Activated CD4-positive, alpha-beta T cell treated with anti-CD3 and anti-CD28 coated beads for 36 hours (primary cell): ENCODE measurements at regions not wholly inside any gene's neighbourhood (a gene's known extent, or its start where the extent isn't known, plus 50 kb on each side); places are given as distances from the start of the nearest gene placed in this dataset.

Source experiments
- ATAC-seq: fragments of 200-7000 bp; cut with Tn5 transposase; one replicate; pipeline ENCODE4 v1.10.0; 2021; ENCODE audit warnings: mild to moderate bottlenecking, moderate library complexity
- CTCF ChIA-PET: fragments of 350-600 bp; sonication (Branson Sonifier 250); formaldehyde crosslinking; loops from one replicate; lab custom pipeline; 2021; ENCODE audit warnings: antibody characterized with exemption; lab: Charles Lee
- POLR2A ChIA-PET: fragments of 350-600 bp; sonication (Branson Sonifier 250); formaldehyde crosslinking; loops from one replicate; lab custom pipeline; 2021; ENCODE audit warnings: antibody characterized with exemption, inconsistent platforms; lab: Charles Lee
- DNase-seq: peaks from one replicate; pipeline ENCODE4 v3.0.0-alpha.2; 2020
- H3K27ac Mint-ChIP-seq: one replicate; pipeline ENCODE4 v1.8.0; 2021; ENCODE audit warnings: mixed read lengths
- H3K27me3 Mint-ChIP-seq: one replicate; pipeline ENCODE4 v1.8.0; 2021; ENCODE audit warnings: mixed read lengths
- H3K36me3 Mint-ChIP-seq: one replicate; pipeline ENCODE4 v1.8.0; 2021; ENCODE audit warnings: low read depth, mixed read lengths
- H3K4me1 Mint-ChIP-seq: one replicate; pipeline ENCODE4 v1.8.0; 2021; ENCODE audit warnings: mixed read lengths
- H3K4me3 Mint-ChIP-seq: one replicate; pipeline ENCODE4 v1.8.0; 2021; ENCODE audit warnings: mild to moderate bottlenecking, moderate library complexity, mixed read lengths
- H3K9me3 Mint-ChIP-seq: one replicate; pipeline ENCODE4 v1.8.0; 2021; ENCODE audit warnings: low read depth, mixed read lengths
- intact Hi-C, 2 experiments: fragments of 100-400 bp; cut with DNase I in 1 of 2; cut with micrococcal nuclease in 1 of 2; formaldehyde crosslinking; loops; one replicate each; pipeline versions ENCODE4 v1.14.2 to v1.15.1; 2022 to 2024; cut with DNase I, micrococcal nuclease

- intact Hi-C loops = no loop called here
- Mint-ChIP-seq H3K27me3 (no peaks in the 10 kb centered on the region), H3K9me3 (peaks cover 4% of the 10 kb centered on the region), H3K27ac (no peak overlapping the region), H3K36me3 (no peaks in the 10 kb centered on the region), H3K4me3 (no peak overlapping the region), H3K4me1 (no peaks in the 10 kb centered on the region)
- DNase-seq = no peak
- no peak for ATAC-seq
- ChIA-PET CTCF (no interaction called here), POLR2A (no interaction called here)
Observed at GRCh38 chr13:88739195-88739594, 1068.0 kb downstream of the SLITRK5 start.

DNA sequence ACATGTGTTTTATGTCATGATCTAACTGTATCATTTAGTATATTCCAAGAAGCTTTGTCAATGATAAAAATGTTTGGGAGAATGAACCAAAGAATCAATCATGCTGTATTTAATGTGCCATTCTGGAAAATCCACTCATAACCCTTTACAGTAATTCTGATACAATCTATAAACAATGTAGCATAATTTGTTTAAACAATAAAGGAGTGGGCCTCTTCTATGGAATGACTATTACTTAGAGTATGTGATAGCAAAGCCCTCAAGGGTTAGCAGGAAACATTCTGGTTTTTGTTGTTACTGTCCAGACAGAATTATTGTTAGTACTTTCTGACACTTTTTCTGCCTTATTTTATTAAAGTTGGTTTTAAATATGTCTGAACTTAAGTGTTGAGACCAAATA is 1073.1 kb downstream of the SLITRK5 start:
- no peaks in the 10 kb centered on the region for H3K4me1 Mint-ChIP-seq
- no peak for DNase-seq
- no peak for ATAC-seq
- H3K36me3 Mint-ChIP-seq = no peaks in the 10 kb centered on the region
- H3K4me3 Mint-ChIP-seq = no peak overlapping the region
- ChIA-PET POLR2A (no interaction called here), CTCF (no interaction called here)
- H3K27me3 Mint-ChIP-seq = no peaks in the 10 kb centered on the region
- H3K27ac Mint-ChIP-seq = no peak overlapping the region
- peaks cover 4% of the 10 kb centered on the region for H3K9me3 Mint-ChIP-seq
- intact Hi-C loops = no loop called here

- intact Hi-C loops = no loop called here
- POLR2A ChIA-PET = no interaction called here
- CTCF ChIA-PET = no interaction called here
- DNase-seq = no peak
- no peak for ATAC-seq
- H3K27ac Mint-ChIP-seq = no peak overlapping the region
- H3K4me1 Mint-ChIP-seq = no peaks in the 10 kb centered on the region
- H3K9me3 Mint-ChIP-seq = peaks cover 4% of the 10 kb centered on the region
- H3K4me3 Mint-ChIP-seq = no peak overlapping the region
- no peaks in the 10 kb centered on the region for H3K27me3 Mint-ChIP-seq
- H3K36me3 Mint-ChIP-seq = no peaks in the 10 kb centered on the region
Observed at GRCh38 chr13:88745011-88745410, 1073.8 kb downstream of the SLITRK5 start.

- ChIA-PET CTCF (interaction anchor here (0.6 kb wide), 1 partner anchor 111 kb away, joined by 3 read pairs; no protein-coding TSS in a partner anchor), POLR2A (no interaction called here)
- no peak for ATAC-seq
- no peak overlapping the region for H3K27ac Mint-ChIP-seq
- H3K4me3 Mint-ChIP-seq = no peak overlapping the region
- intact Hi-C loops = no loop called here
- H3K9me3 Mint-ChIP-seq = no peaks in the 10 kb centered on the region
- no peak for DNase-seq
- no peaks in the 10 kb centered on the region for H3K27me3 Mint-ChIP-seq
- H3K36me3 Mint-ChIP-seq = no peaks in the 10 kb centered on the region
- no peaks in the 10 kb centered on the region for H3K4me1 Mint-ChIP-seq
Observed at GRCh38 chr13:88752041-88752440, 1080.9 kb downstream of the SLITRK5 start.

- ChIA-PET CTCF (no interaction called here), POLR2A (no interaction called here)
- no peak overlapping the region for H3K4me3 Mint-ChIP-seq
- H3K4me1 Mint-ChIP-seq = no peaks in the 10 kb centered on the region
- no peak overlapping the region for H3K27ac Mint-ChIP-seq
- H3K9me3 Mint-ChIP-seq = peaks cover 6% of the 10 kb centered on the region
- no peak for ATAC-seq
- H3K27me3 Mint-ChIP-seq = no peaks in the 10 kb centered on the region
- DNase-seq = no peak
- H3K36me3 Mint-ChIP-seq = no peaks in the 10 kb centered on the region
- intact Hi-C loops = no loop called here
Observed at GRCh38 chr13:88754141-88754540, 1083.0 kb downstream of the SLITRK5 start.

DNA sequence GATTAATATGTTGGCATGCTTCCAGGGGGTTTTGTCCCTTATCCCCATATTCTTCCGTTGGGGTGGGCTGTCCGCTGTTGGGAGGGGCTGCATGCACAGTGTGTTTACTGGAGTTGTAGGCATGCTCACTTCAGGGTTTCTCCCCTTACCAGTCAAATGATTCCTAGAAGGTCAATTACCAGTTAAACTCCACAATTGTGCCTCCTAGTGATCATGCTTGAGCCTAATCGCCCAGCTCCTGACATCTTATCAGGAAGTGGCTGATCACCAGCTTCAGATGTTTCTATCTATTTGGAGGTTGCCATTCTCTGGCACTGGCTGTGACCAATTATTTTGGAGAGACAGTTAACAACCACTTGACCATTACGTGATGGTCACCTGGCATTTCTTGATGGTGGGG is 1090.0 kb downstream of the SLITRK5 start:
- Mint-ChIP-seq H3K4me3 (no peak overlapping the region), H3K36me3 (no peaks in the 10 kb centered on the region), H3K27ac (no peak overlapping the region), H3K9me3 (peaks cover 6% of the 10 kb centered on the region), H3K27me3 (no peaks in the 10 kb centered on the region), H3K4me1 (no peaks in the 10 kb centered on the region)
- ChIA-PET POLR2A (no interaction called here), CTCF (no interaction called here)
- ATAC-seq (no peak), DNase-seq (no peak)
- intact Hi-C loops = no loop called here

GRCh38 chr13:88764103-88764502 is 1092.9 kb downstream of the SLITRK5 start:
- Mint-ChIP-seq H3K27me3 (no peaks in the 10 kb centered on the region), H3K27ac (no peak overlapping the region), H3K9me3 (no peaks in the 10 kb centered on the region), H3K36me3 (no peaks in the 10 kb centered on the region), H3K4me1 (no peaks in the 10 kb centered on the region), H3K4me3 (no peak overlapping the region)
- ChIA-PET CTCF (no interaction called here), POLR2A (no interaction called here)
- no peak for DNase-seq
- no peak for ATAC-seq
- intact Hi-C loops = no loop called here

DNA sequence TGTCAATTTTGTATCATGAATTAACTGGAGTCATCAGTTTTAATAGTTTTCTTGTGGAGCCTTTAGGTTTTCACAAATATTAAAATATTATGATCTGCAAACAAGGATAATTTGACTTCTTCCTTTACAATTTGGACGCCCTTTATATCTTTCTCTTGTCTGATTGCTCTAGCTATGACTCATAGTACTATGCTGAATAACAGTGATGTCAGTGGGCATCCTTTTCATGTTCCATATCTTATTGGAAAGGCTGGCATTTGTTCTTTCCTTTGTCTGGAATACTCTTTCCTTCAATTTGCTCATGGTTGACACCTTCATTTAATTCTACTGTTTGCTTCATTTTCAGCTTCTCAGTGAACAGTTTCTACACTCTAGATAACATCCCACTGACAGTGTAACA is 1129.3 kb downstream of the SLITRK5 start:
- no peaks in the 10 kb centered on the region for H3K36me3 Mint-ChIP-seq
- no peaks in the 10 kb centered on the region for H3K9me3 Mint-ChIP-seq
- no peaks in the 10 kb centered on the region for H3K4me1 Mint-ChIP-seq
- H3K27ac Mint-ChIP-seq = no peak overlapping the region
- no peaks in the 10 kb centered on the region for H3K27me3 Mint-ChIP-seq
- ATAC-seq (no peak), DNase-seq (no peak)
- no peak overlapping the region for H3K4me3 Mint-ChIP-seq
- intact Hi-C loops = no loop called here
- ChIA-PET POLR2A (no interaction called here), CTCF (no interaction called here)

DNA sequence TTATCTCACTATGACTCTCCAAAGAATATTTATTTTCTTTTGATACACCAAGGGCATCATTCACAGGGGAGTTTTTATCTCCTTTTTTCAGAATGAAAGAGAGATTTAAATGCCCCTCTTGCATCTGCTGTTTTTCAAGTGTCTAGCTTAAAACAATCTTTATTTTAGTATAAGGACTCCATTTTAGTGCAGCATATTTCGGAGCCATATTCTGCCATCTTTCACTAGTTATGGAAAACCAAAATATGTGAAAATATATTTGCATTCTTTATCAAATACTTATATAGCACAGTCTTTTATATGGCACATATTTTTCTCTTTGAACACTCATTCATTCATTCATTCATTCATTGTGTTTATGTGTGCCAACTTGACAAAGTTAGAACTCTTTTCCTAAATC is 1130.2 kb downstream of the SLITRK5 start:
- H3K4me1 Mint-ChIP-seq = no peaks in the 10 kb centered on the region
- H3K36me3 Mint-ChIP-seq = no peaks in the 10 kb centered on the region
- H3K27ac Mint-ChIP-seq = no peak overlapping the region
- CTCF ChIA-PET = no interaction called here
- intact Hi-C loops = no loop called here
- H3K27me3 Mint-ChIP-seq = no peaks in the 10 kb centered on the region
- no peaks in the 10 kb centered on the region for H3K9me3 Mint-ChIP-seq
- DNase-seq = no peak
- H3K4me3 Mint-ChIP-seq = no peak overlapping the region
- POLR2A ChIA-PET = no interaction called here
- no peak for ATAC-seq

GRCh38 chr13:88802886-88803285 is 1131.7 kb downstream of the SLITRK5 start:
- ATAC-seq (no peak), DNase-seq (no peak)
- H3K27me3 Mint-ChIP-seq = no peaks in the 10 kb centered on the region
- ChIA-PET POLR2A (no interaction called here), CTCF (no interaction called here)
- no peaks in the 10 kb centered on the region for H3K36me3 Mint-ChIP-seq
- H3K4me1 Mint-ChIP-seq = peaks cover 6% of the 10 kb centered on the region
- intact Hi-C loops = no loop called here
- H3K4me3 Mint-ChIP-seq = no peak overlapping the region
- no peak overlapping the region for H3K27ac Mint-ChIP-seq
- H3K9me3 Mint-ChIP-seq = no peaks in the 10 kb centered on the region

DNA sequence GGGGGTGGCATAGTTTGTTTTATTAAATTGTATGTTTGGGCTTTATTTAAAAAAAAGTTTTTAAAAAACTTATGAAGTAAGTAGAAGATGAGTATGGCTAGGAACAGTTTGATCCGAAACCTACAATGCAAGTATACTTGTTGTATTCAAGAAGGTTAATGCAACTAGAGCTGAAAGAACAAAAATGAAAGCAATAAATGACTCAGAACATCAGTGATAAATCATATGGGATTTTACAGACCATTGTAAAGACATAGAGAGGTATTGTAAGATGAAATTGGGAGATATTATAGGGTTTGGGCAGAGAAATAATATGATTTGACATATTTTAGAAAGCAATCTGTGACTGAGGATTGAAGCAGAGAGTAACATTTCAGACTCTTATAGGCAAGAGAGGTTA is 1135.3 kb downstream of the SLITRK5 start:
- Mint-ChIP-seq H3K27ac (no peak overlapping the region), H3K4me1 (peaks cover 6% of the 10 kb centered on the region), H3K27me3 (no peaks in the 10 kb centered on the region), H3K9me3 (peaks cover 6% of the 10 kb centered on the region), H3K36me3 (no peaks in the 10 kb centered on the region), H3K4me3 (no peak overlapping the region)
- ChIA-PET CTCF (no interaction called here), POLR2A (no interaction called here)
- ATAC-seq (peak; percentile 26), DNase-seq (no peak)
- intact Hi-C loops = no loop called here

- no peaks in the 10 kb centered on the region for H3K36me3 Mint-ChIP-seq
- H3K27me3 Mint-ChIP-seq = no peaks in the 10 kb centered on the region
- CTCF ChIA-PET = no interaction called here
- peaks cover 7% of the 10 kb centered on the region for H3K9me3 Mint-ChIP-seq
- intact Hi-C loops = no loop called here
- POLR2A ChIA-PET = no interaction called here
- H3K4me1 Mint-ChIP-seq = peaks cover 1% of the 10 kb centered on the region
- ATAC-seq (no peak), DNase-seq (no peak)
- no peak overlapping the region for H3K4me3 Mint-ChIP-seq
- no peak overlapping the region for H3K27ac Mint-ChIP-seq
Observed at GRCh38 chr13:88817560-88817959, 1146.4 kb downstream of the SLITRK5 start.

GRCh38 chr13:88823114-88823513 is 1151.9 kb downstream of the SLITRK5 start:
- intact Hi-C loops = no loop called here
- no peak overlapping the region for H3K4me3 Mint-ChIP-seq
- DNase-seq (no peak), ATAC-seq (no peak)
- H3K4me1 Mint-ChIP-seq = no peaks in the 10 kb centered on the region
- ChIA-PET POLR2A (no interaction called here), CTCF (interaction anchor here (1.6 kb wide), 1 partner anchor 10 kb away, joined by 3 read pairs; no protein-coding TSS in a partner anchor)
- H3K27ac Mint-ChIP-seq = no peak overlapping the region
- H3K9me3 Mint-ChIP-seq = peaks cover 2% of the 10 kb centered on the region
- no peaks in the 10 kb centered on the region for H3K27me3 Mint-ChIP-seq
- H3K36me3 Mint-ChIP-seq = no peaks in the 10 kb centered on the region
